HEK293 (cell line): ENCODE measurements at regions not wholly inside any gene's neighbourhood (a gene's known extent, or its start where the extent isn't known, plus 50 kb on each side); places are given as distances from the start of the nearest gene placed in this dataset.

Source experiments
- CTCF ChIA-PET: fragments of 350-600 bp; formaldehyde crosslinking; extraction: SDS; loops from one replicate; lab custom pipeline; 2021; ENCODE audit warnings: antibody characterized with exemption; lab: Yijun Ruan, JAX
- POLR2A ChIA-PET: fragments of 300-600 bp; formaldehyde crosslinking; extraction: SDS; loops from one replicate; lab custom pipeline; 2020; ENCODE audit warnings: antibody characterized with exemption, inconsistent platforms; lab: Yijun Ruan, JAX
- H3K27ac ChIP-seq: fragments of 200-500 bp; sonication (Bioruptor generic); 2 replicates; pipeline ENCODE4 v1.5.1; 2014; ENCODE audit warnings: low read depth, low read length, control low read depth, inconsistent platforms; ENCODE audit errors: extremely low read depth
- H3K36me3 ChIP-seq, 2 experiments: fragments of 200-500 bp in 1 of 2; sonication (Bioruptor generic) in 1 of 2; 1 replicate in 1 of 2; 2 replicates in 1 of 2; pipeline ENCODE4 v1.5.1; 2014 to 2017; ENCODE audit warnings: inconsistent platforms in 2 of 2, low read length in 2 of 2; ENCODE audit not compliant: control insufficient read depth in 2 of 2, insufficient read depth in 1 of 2
- H3K4me1 ChIP-seq: fragments of 200-500 bp; sonication (Bioruptor generic); 2 replicates; pipeline ENCODE4 v1.5.1; 2014; ENCODE audit warnings: mild to moderate bottlenecking, low read length, inconsistent platforms; ENCODE audit not compliant: control insufficient read depth, insufficient read depth
- H3K4me3 ChIP-seq: 2 replicates; pipeline ENCODE4 v1.5.1; 2011; ENCODE audit warnings: low read depth, mild to moderate bottlenecking, control low read depth, low read length, moderate library complexity
- H3K9me3 ChIP-seq: fragments of 200-500 bp; sonication (Bioruptor generic); 2 replicates; pipeline ENCODE4 v1.5.1; 2014; ENCODE audit warnings: low read depth, low read length, inconsistent platforms; ENCODE audit not compliant: control insufficient read depth, insufficient read depth
- EGR2 ChIP-seq: fragments of 450-650 bp; formaldehyde crosslinking; IDR thresholded peaks from 2 replicates; pipeline ENCODE4 v1.5.1; 2016; ENCODE audit warnings: low read depth, missing biosample characterization, missing genetic modification characterization
- FEZF1 ChIP-seq: fragments of 450-650 bp; formaldehyde crosslinking; IDR thresholded peaks from 2 replicates; pipeline ENCODE4 v1.5.1; 2016; ENCODE audit warnings: missing biosample characterization, missing genetic modification characterization
- GLI2 ChIP-seq: fragments of 450-650 bp; formaldehyde crosslinking; IDR thresholded peaks from 2 replicates; pipeline ENCODE4; 2017; ENCODE audit warnings: missing biosample characterization, missing genetic modification characterization, low read depth, borderline replicate concordance
- GLI4 ChIP-seq: fragments of 450-650 bp; formaldehyde crosslinking; IDR thresholded peaks from 2 replicates; pipeline ENCODE4 v1.5.1; 2016; ENCODE audit warnings: missing biosample characterization, missing genetic modification characterization
- GLIS1 ChIP-seq: fragments of 450-650 bp; formaldehyde crosslinking; IDR thresholded peaks from 2 replicates; pipeline ENCODE4 v1.5.1; 2016; ENCODE audit warnings: missing biosample characterization, missing genetic modification characterization
- KLF1 ChIP-seq: fragments of 450-650 bp; formaldehyde crosslinking; IDR thresholded peaks from 2 replicates; pipeline ENCODE4 v1.5.1; 2016; ENCODE audit warnings: missing biosample characterization, missing genetic modification characterization
- RBAK ChIP-seq: fragments of 450-650 bp; formaldehyde crosslinking; IDR thresholded peaks from 2 replicates; pipeline ENCODE4 v1.5.1; 2016; ENCODE audit warnings: missing biosample characterization, missing genetic modification characterization
- SETDB1 ChIP-seq: IDR thresholded peaks from one replicate; pipeline ENCODE4 v1.6.1; 2017; ENCODE audit warnings: mild to moderate bottlenecking, low read length, moderate library complexity, mixed read lengths; ENCODE audit not compliant: insufficient read length
- SP2 ChIP-seq: fragments of 450-650 bp; formaldehyde crosslinking; IDR thresholded peaks from 2 replicates; pipeline ENCODE4 v1.5.1; 2016; ENCODE audit warnings: missing biosample characterization, missing genetic modification characterization
- SP3 ChIP-seq: fragments of 450-650 bp; formaldehyde crosslinking; IDR thresholded peaks from 2 replicates; pipeline ENCODE4 v1.5.1; 2016; ENCODE audit warnings: missing biosample characterization, missing genetic modification characterization
- TCF7L2 ChIP-seq: IDR thresholded peaks from 2 replicates; pipeline ENCODE4 v1.6.1; 2011; ENCODE audit warnings: low read depth, mild to moderate bottlenecking, inconsistent platforms, low read length, moderate library complexity, borderline replicate concordance
- TRIM28 ChIP-seq: IDR thresholded peaks from 2 replicates; pipeline ENCODE4 v1.6.1; 2011; ENCODE audit warnings: low read length, control low read depth, borderline replicate concordance
- WT1 ChIP-seq: fragments of 450-650 bp; formaldehyde crosslinking; IDR thresholded peaks from 2 replicates; pipeline ENCODE4 v1.5.1; 2016; ENCODE audit warnings: missing biosample characterization, missing genetic modification characterization
- YY2 ChIP-seq: fragments of 450-650 bp; formaldehyde crosslinking; IDR thresholded peaks from 2 replicates; pipeline ENCODE4 v1.5.1; 2016; ENCODE audit warnings: missing biosample characterization, missing genetic modification characterization
- ZBTB1 ChIP-seq: fragments of 450-650 bp; formaldehyde crosslinking; IDR thresholded peaks from 2 replicates; pipeline ENCODE4 v1.5.1; 2016; ENCODE audit warnings: missing biosample characterization, missing genetic modification characterization
- ZFP41 ChIP-seq: fragments of 450-650 bp; formaldehyde crosslinking; IDR thresholded peaks from 2 replicates; pipeline ENCODE4 v1.5.1; 2016; ENCODE audit warnings: missing biosample characterization, missing genetic modification characterization, borderline replicate concordance
- ZNF121 ChIP-seq: fragments of 450-650 bp; formaldehyde crosslinking; IDR thresholded peaks from 2 replicates; pipeline ENCODE4 v1.5.1; 2016; ENCODE audit warnings: missing biosample characterization, missing genetic modification characterization
- ZNF155 ChIP-seq: fragments of 450-650 bp; formaldehyde crosslinking; IDR thresholded peaks from 2 replicates; pipeline ENCODE4 v1.5.1; 2016; ENCODE audit warnings: missing biosample characterization, missing genetic modification characterization
- ZNF221 ChIP-seq: fragments of 450-650 bp; formaldehyde crosslinking; IDR thresholded peaks from 2 replicates; pipeline ENCODE4 v1.5.1; 2017; ENCODE audit warnings: missing biosample characterization, missing genetic modification characterization, borderline replicate concordance
- ZNF266 ChIP-seq: fragments of 450-650 bp; formaldehyde crosslinking; IDR thresholded peaks from 2 replicates; pipeline ENCODE4 v1.5.1; 2016; ENCODE audit warnings: missing biosample characterization, missing genetic modification characterization, low read depth
- ZNF324 ChIP-seq: fragments of 450-650 bp; formaldehyde crosslinking; IDR thresholded peaks from 2 replicates; pipeline ENCODE4 v1.5.1; 2016; ENCODE audit warnings: missing biosample characterization, missing genetic modification characterization
- ZNF37A ChIP-seq: fragments of 450-650 bp; IDR thresholded peaks from 2 replicates; pipeline ENCODE4 v1.5.1; 2018; ENCODE audit warnings: missing biosample characterization, missing genetic modification characterization
- ZNF391 ChIP-seq: fragments of 450-650 bp; formaldehyde crosslinking; IDR thresholded peaks from 2 replicates; pipeline ENCODE4 v1.5.1; 2016; ENCODE audit warnings: low read depth, missing biosample characterization, missing genetic modification characterization, borderline replicate concordance
- ZNF404 ChIP-seq: fragments of 450-650 bp; formaldehyde crosslinking; IDR thresholded peaks from 2 replicates; pipeline ENCODE4 v1.5.1; 2017; ENCODE audit warnings: missing biosample characterization, missing genetic modification characterization
- ZNF423 ChIP-seq: fragments of 450-650 bp; formaldehyde crosslinking; IDR thresholded peaks from 2 replicates; pipeline ENCODE4 v1.5.1; 2016; ENCODE audit warnings: missing biosample characterization, missing genetic modification characterization
- ZNF529 ChIP-seq: fragments of 450-650 bp; formaldehyde crosslinking; IDR thresholded peaks from 2 replicates; pipeline ENCODE4 v1.5.1; 2017; ENCODE audit warnings: missing genetic modification characterization, missing biosample characterization; ENCODE audit not compliant: insufficient replicate concordance
- ZNF555 ChIP-seq: fragments of 450-650 bp; formaldehyde crosslinking; conservative IDR thresholded peaks from 2 replicates; pipeline ENCODE4 v1.5.1; 2017; ENCODE audit warnings: missing biosample characterization, mild to moderate bottlenecking, missing genetic modification characterization, inconsistent platforms
- ZNF623 ChIP-seq: fragments of 450-650 bp; formaldehyde crosslinking; IDR thresholded peaks from 2 replicates; pipeline ENCODE4 v1.5.1; 2016; ENCODE audit warnings: missing biosample characterization, missing genetic modification characterization
- ZNF624 ChIP-seq: fragments of 450-650 bp; formaldehyde crosslinking; IDR thresholded peaks from 2 replicates; pipeline ENCODE4 v1.5.1; 2017; ENCODE audit warnings: missing biosample characterization, missing genetic modification characterization
- ZNF664 ChIP-seq: fragments of 450-650 bp; formaldehyde crosslinking; IDR thresholded peaks from 2 replicates; pipeline ENCODE4 v1.5.1; 2016; ENCODE audit warnings: missing biosample characterization, missing genetic modification characterization
- ZNF670 ChIP-seq: fragments of 450-650 bp; formaldehyde crosslinking; IDR thresholded peaks from 2 replicates; pipeline ENCODE4 v1.5.1; 2016; ENCODE audit warnings: missing biosample characterization, missing genetic modification characterization, low read depth
- ZNF76 ChIP-seq: fragments of 450-650 bp; formaldehyde crosslinking; IDR thresholded peaks from 2 replicates; pipeline ENCODE4; 2016; ENCODE audit warnings: low read depth, missing biosample characterization, missing genetic modification characterization, borderline replicate concordance
- ZNF776 ChIP-seq: fragments of 450-650 bp; formaldehyde crosslinking; IDR thresholded peaks from 2 replicates; pipeline ENCODE4 v1.5.0; 2017; ENCODE audit warnings: missing biosample characterization, missing genetic modification characterization, borderline replicate concordance
- ZNF785 ChIP-seq: fragments of 450-650 bp; formaldehyde crosslinking; IDR thresholded peaks from 2 replicates; pipeline ENCODE4 v1.5.1; 2016; ENCODE audit warnings: missing biosample characterization, missing genetic modification characterization
- ZNF830 ChIP-seq: fragments of 450-650 bp; IDR thresholded peaks from 2 replicates; pipeline ENCODE4 v1.5.0; 2018; ENCODE audit warnings: missing biosample characterization, missing genetic modification characterization, low read depth, mild to moderate bottlenecking, moderate library complexity
- ZNF837 ChIP-seq: fragments of 450-650 bp; formaldehyde crosslinking; IDR thresholded peaks from 2 replicates; pipeline ENCODE4 v1.5.1; 2016; ENCODE audit warnings: missing biosample characterization, missing genetic modification characterization
- TF ChIP-seq, protein P1 (sequence below): fragments of 450-650 bp; formaldehyde crosslinking; IDR thresholded peaks from 2 replicates; pipeline ENCODE4; 2016; ENCODE audit warnings: missing biosample characterization, missing genetic modification characterization
- TF ChIP-seq, protein P2 (sequence below): fragments of 450-650 bp; formaldehyde crosslinking; IDR thresholded peaks from 2 replicates; pipeline ENCODE4 v1.5.1; 2016; ENCODE audit warnings: missing biosample characterization, missing genetic modification characterization
- TF ChIP-seq, protein P3 (sequence below): fragments of 450-650 bp; formaldehyde crosslinking; IDR thresholded peaks from 2 replicates; pipeline ENCODE4 v1.5.1; 2016; ENCODE audit warnings: missing biosample characterization, missing genetic modification characterization

DNA sequence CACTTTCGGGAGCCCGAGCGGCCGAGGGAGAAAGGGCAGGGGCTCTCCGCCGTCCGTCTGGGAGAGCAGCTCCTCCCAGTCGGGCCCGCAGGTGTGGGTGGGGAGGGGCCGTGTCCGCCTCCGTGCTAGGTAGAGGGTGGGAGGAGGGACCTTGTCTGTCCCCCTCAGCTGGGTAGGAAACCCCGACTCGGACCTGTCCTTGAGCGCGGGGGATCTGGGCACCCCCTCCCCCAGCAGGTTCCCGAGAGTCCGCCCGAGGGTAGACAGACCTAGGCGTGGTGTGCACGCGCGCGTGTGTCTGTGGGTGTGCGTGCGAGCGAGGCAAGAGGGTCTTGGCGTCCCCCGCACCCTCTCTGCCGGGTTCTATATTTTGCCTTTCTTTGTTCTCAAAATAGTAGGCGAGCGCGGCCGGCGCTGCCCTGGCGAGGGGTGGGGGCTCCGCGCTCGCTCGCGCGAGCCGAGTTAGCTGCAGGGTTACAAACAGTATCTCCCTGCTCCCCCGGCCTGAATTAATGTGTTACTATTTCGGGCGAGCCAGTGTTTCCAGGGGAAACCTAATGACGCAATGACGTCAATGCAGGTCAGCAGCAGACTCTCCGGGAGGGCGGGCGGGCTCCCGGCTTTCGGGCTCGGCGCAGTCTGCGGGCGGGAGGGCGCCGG lies 73.9 kb upstream of the LEP start:
- H3K9me3 ChIP-seq, result no peaks in the 10 kb centered on the region
- H3K27ac ChIP-seq, result peak overlapping the region; percentile 5; the same call in 1 of the 2 replicates
- ChIA-PET POLR2A (no interaction called here), CTCF (interaction anchor here (0.6 kb wide), 1 partner anchor 38 kb away, joined by 3 read pairs; no protein-coding TSS in a partner anchor)
- H3K36me3 ChIP-seq, result no peaks in the 10 kb centered on the region
- H3K4me3 ChIP-seq, result peak overlapping the region; percentile 56
- peaks cover 3% of the 10 kb centered on the region; the same call in 1 of the 2 replicates for H3K4me1 ChIP-seq
- TF ChIP-seq ZNF837 (tag by site-specific recombination), result no peak
- TF ChIP-seq ZNF266 (tag by site-specific recombination), result no peak
- TF ChIP-seq ZNF830, result no peak
- TF ChIP-seq, protein P1, sequence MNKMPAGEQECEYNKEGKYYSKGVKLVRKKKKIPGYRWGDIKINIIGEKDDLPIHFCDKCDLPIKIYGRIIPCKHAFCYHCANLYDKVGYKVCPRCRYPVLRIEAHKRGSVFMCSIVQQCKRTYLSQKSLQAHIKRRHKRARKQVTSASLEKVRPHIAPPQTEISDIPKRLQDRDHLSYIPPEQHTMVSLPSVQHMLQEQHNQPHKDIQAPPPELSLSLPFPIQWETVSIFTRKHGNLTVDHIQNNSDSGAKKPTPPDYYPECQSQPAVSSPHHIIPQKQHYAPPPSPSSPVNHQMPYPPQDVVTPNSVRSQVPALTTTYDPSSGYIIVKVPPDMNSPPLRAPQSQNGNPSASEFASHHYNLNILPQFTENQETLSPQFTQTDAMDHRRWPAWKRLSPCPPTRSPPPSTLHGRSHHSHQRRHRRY (tag by site-specific recombination), result no peak
- no peak for TF ChIP-seq ZNF785 (tag by site-specific recombination)
- TF ChIP-seq ZNF776 (tag by site-specific recombination), result no peak
- no peak for TF ChIP-seq ZNF324 (tag by site-specific recombination)
- no peak for TF ChIP-seq TRIM28
- TF ChIP-seq FEZF1, result no peak
- TF ChIP-seq ZNF423 (tag by site-specific recombination), result 0 out of 2 replicates have a peak, but pooled peaks have one; percentile 10
- no peak for TF ChIP-seq ZNF555
- TF ChIP-seq ZFP41 (tag by site-specific recombination), result no peak
- TF ChIP-seq ZNF121, result no peak
- no peak for TF ChIP-seq ZNF221 (tag by site-specific recombination)
- TF ChIP-seq, protein P2, sequence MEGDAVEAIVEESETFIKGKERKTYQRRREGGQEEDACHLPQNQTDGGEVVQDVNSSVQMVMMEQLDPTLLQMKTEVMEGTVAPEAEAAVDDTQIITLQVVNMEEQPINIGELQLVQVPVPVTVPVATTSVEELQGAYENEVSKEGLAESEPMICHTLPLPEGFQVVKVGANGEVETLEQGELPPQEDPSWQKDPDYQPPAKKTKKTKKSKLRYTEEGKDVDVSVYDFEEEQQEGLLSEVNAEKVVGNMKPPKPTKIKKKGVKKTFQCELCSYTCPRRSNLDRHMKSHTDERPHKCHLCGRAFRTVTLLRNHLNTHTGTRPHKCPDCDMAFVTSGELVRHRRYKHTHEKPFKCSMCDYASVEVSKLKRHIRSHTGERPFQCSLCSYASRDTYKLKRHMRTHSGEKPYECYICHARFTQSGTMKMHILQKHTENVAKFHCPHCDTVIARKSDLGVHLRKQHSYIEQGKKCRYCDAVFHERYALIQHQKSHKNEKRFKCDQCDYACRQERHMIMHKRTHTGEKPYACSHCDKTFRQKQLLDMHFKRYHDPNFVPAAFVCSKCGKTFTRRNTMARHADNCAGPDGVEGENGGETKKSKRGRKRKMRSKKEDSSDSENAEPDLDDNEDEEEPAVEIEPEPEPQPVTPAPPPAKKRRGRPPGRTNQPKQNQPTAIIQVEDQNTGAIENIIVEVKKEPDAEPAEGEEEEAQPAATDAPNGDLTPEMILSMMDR (tag by site-specific recombination), result no peak
- TF ChIP-seq RBAK (tag by site-specific recombination), result no peak
- TF ChIP-seq ZBTB1 (tag by site-specific recombination), result no peak
- no peak for TF ChIP-seq YY2 (tag by site-specific recombination)
- TF ChIP-seq TCF7L2, result no peak
- TF ChIP-seq GLI2 (tag by site-specific recombination), result no peak
- TF ChIP-seq SP2 (tag by site-specific recombination), result peak; percentile 46
- TF ChIP-seq, protein P3, sequence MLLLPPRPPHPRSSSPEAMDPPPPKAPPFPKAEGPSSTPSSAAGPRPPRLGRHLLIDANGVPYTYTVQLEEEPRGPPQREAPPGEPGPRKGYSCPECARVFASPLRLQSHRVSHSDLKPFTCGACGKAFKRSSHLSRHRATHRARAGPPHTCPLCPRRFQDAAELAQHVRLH, result no peak
- TF ChIP-seq ZNF391 (tag by site-specific recombination), result no peak
- peak; percentile 72 for TF ChIP-seq SP3 (tag by site-specific recombination)
- no peak for TF ChIP-seq ZNF624 (tag by site-specific recombination)
- TF ChIP-seq SETDB1, result no peak
- TF ChIP-seq ZNF404 (tag by site-specific recombination), result no peak
- TF ChIP-seq KLF1 (tag by site-specific recombination), result peak; percentile 52
- peak; percentile 75 for TF ChIP-seq EGR2 (tag by site-specific recombination)
- TF ChIP-seq GLIS1 (tag by site-specific recombination), result peak; percentile 79
- TF ChIP-seq ZNF664, result no peak
- no peak for TF ChIP-seq ZNF670 (tag by site-specific recombination)
- TF ChIP-seq ZNF529, result no peak
- no peak for TF ChIP-seq GLI4 (tag by site-specific recombination)
- no peak for TF ChIP-seq ZNF155 (tag by site-specific recombination)
- TF ChIP-seq WT1, result no peak; the same call in 1 of the 2 replicates
- TF ChIP-seq ZNF623 (tag by site-specific recombination), result no peak
- TF ChIP-seq ZNF76 (tag by site-specific recombination), result no peak
- TF ChIP-seq ZNF37A, result no peak
